Uterus (tissue), 2 donors: ENCODE measurements at regions not wholly inside any gene's neighbourhood (a gene's known extent, or its start where the extent isn't known, plus 50 kb on each side); places are given as distances from the start of the nearest gene placed in this dataset.

Experiments used
- CTCF ChIP-seq, 4 experiments: fragments of 200-600 bp in 2 of 4; fragments of 450-650 bp in 2 of 4; sonication (generic) in 2 of 4; IDR thresholded peaks; one replicate each; pipeline ENCODE4 v1.5.1; 2016 to 2019; ENCODE audit warnings: antibody characterized with exemption in 4 of 4, mild to moderate bottlenecking in 2 of 4, moderate library complexity in 1 of 4
- POLR2A ChIP-seq, 2 donors: fragments of 450-650 bp; IDR thresholded peaks; one replicate each; pipeline ENCODE4 v1.6.1; 2016; ENCODE audit warnings: antibody characterized with exemption in 2 of 2, mild to moderate bottlenecking in 1 of 2, moderate library complexity in 1 of 2

- no peak for TF ChIP-seq POLR2A (IDR thresholded peaks at IDR 0.05)
- no peak for TF ChIP-seq CTCF (IDR thresholded peaks at IDR 0.05)
Observed at GRCh38 chr10:117948493-117948892, 98.2 kb downstream of the RAB11FIP2 start.
